ENCODE measurements at regions not wholly inside any gene's neighbourhood (a gene's known extent, or its start where the extent isn't known, plus 50 kb on each side); places are given as distances from the start of the nearest gene placed in this dataset.

- H3K4me2 ChIP-seq = no peak overlapping the region
- ATAC-seq = no peak
- no peak overlapping the region for H3K4me3 Mint-ChIP-seq
- H3K36me3 ChIP-seq (ENCODE audit: insufficient read depth) = no peaks in the 10 kb centered on the region
- no peaks in the 10 kb centered on the region; the same call in 2 of the 3 replicates for H3K4me1 Mint-ChIP-seq
- H4K20me1 ChIP-seq (replicated peaks; ENCODE audit: insufficient read depth) = no peaks in the 10 kb centered on the region
- H3K9me2 ChIP-seq (ENCODE audit: insufficient read depth) = no peaks in the 10 kb centered on the region
- H3K27ac Mint-ChIP-seq = no peak overlapping the region
- no peaks in the 10 kb centered on the region for H3K9me3 Mint-ChIP-seq
- no peaks in the 10 kb centered on the region for H3K36me3 Mint-ChIP-seq (ENCODE audit: low read depth)
- H3K79me2 ChIP-seq (replicated peaks; ENCODE audit: insufficient read depth) = no peaks in the 10 kb centered on the region
- no peak overlapping the region for H3K4me3 ChIP-seq
- DNase-seq (ENCODE audit: low spot score) = no peak
- H3F3A ChIP-seq (replicated peaks; ENCODE audit: low read depth) = no peaks in the 10 kb centered on the region
- no peak overlapping the region for H2AFZ ChIP-seq
- TF ChIP-seq EZH2 (IDR thresholded peaks at IDR 0.05; ENCODE audit: low read depth, unreplicated experiment) (no peak), ETS1 (IDR thresholded peaks at IDR 0.05) (no peak), JUNB (IDR thresholded peaks at IDR 0.05; ENCODE audit: unreplicated experiment) (no peak), ZNF462 (CRISPR knock-in tag; IDR thresholded peaks at IDR 0.05) (no peak), CTCF (conservative IDR thresholded peaks at IDR 0.05; ENCODE audit: low read depth in 2 of 2) (no peak), EZH2phosphoT487 (IDR thresholded peaks at IDR 0.05; ENCODE audit: unreplicated experiment) (no peak), POLR2AphosphoS5 (IDR thresholded peaks at IDR 0.05; ENCODE audit: low read depth) (no peak), CREB1 (CRISPR knock-in tag; IDR thresholded peaks at IDR 0.05; ENCODE audit: low read depth) (no peak), NANOG (IDR thresholded peaks at IDR 0.05; ENCODE audit: borderline replicate concordance) (no peak), STAT1 (IDR thresholded peaks at IDR 0.05; ENCODE audit: unreplicated experiment) (no peak), REST (IDR thresholded peaks at IDR 0.05; ENCODE audit: unreplicated experiment) (no peak), ZNF114 (CRISPR knock-in tag; IDR thresholded peaks at IDR 0.05) (no peak), ZNF331 (CRISPR knock-in tag; IDR thresholded peaks at IDR 0.05; ENCODE audit: low read depth) (no peak)
- no peak overlapping the region for H3K27ac ChIP-seq (ENCODE audit: low read depth)
- no peaks in the 10 kb centered on the region for H3K4me1 ChIP-seq (ENCODE audit: insufficient read depth)
- no peaks in the 10 kb centered on the region for H3K27me3 ChIP-seq (ENCODE audit: insufficient read depth)
- H3K27me3 Mint-ChIP-seq (ENCODE audit: insufficient read depth, low read depth, poor library complexity) = peaks cover 2% of the 10 kb centered on the region
Observed at GRCh38 chr11:128407962-128408361, 179.4 kb downstream of the ETS1 start.

All from GM23338 (cell line).